ENCODE measurements at regions not wholly inside any gene's neighbourhood (a gene's known extent, or its start where the extent isn't known, plus 50 kb on each side); places are given as distances from the start of the nearest gene placed in this dataset.
A peak's percentile ranks its signal among the peaks of the same experiment; 100 is the strongest.

DNA sequence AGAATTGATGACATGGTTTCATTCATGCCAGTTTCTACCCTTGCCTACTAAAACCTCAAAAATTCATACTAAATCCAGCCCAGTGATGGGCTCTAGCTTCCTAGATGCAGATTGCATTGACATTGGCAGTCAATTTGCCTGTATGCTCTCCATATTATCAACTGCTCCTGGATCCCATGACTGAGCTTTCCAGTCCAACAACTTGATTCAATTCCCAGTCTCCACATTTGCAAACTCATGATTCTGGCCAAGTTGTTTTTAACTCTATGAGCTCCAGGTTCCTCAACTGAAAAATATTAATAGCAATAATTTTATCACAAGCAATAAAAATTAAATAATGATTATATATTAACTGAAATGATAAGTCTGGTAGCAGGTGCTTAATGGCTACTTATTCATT is 51.0 kb upstream of the DSC1 start:
- no peak for DNase-seq

DNA sequence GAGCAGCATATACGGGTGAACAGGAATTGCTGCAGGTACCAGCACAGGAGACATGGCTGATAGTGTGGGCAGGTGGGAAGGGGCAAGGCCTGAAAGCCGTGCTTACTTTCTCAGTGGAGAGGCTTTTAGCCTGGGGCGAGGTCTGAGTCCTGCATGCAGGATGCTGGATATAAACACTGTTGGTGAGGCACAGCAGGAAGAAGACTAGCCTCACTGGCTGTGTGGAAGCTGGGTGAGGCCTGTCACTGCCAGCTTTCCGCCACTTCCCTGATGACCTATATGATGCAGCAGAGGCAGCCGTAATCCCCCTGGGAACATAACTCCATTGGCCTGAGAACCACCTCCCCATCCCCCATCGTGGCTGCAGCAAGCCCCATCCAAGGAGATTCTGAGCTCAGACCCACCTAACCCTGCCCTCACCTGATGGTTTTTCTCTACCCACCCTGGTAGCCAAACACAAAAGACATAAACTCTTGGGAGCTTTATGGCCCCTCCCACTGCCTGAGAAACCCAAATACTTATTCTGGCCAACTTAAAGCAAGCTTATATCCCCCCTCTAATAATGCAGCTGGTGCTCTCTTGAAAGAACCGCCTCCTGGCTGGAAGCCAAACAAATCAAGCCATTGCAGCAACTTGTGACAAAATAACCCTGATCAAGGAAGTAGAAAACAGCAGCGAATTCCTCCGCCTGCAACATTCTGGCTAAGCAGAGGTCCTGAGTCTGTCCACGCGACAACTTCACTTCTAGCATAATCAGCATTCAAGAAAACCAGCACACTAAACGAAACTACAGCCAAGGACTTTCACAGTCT is 54.6 kb upstream of the DSC1 start:
- DNase-seq, result peak; percentile 55

DNA sequence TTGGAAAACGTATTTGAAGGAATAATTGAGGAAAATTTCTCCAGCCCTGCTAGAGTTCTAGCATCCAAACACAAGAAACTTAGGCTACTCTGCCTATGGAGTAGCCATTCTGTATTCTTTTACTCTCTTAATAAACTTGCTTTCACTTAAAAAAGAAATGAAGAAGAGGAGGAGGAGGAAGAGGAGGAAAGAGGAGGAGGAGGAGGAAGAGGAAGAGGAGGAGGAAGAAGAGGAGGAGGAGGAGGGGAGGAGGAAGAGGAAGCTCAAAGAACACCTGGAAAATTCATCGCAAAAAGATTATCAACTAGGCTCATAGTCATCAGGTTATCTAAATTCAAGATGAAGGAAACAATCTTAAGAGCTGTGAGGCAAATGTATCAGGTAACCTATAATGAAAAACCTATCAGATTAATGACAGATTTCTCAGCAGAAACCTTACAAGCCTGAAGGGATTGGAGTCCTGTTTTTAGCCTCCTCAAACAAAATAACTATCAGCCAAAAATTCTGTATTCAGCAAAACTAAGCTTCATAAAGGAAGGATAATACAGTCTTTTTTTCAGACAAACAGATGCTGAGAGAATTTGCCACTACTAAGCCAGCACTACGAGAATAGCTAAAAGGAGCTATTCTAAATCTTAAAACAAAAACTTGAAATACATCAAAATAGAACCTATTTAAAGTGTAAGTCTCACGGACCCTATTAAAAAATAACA is 56.2 kb upstream of the DSC1 start:
- DNase-seq, result no peak

DNA sequence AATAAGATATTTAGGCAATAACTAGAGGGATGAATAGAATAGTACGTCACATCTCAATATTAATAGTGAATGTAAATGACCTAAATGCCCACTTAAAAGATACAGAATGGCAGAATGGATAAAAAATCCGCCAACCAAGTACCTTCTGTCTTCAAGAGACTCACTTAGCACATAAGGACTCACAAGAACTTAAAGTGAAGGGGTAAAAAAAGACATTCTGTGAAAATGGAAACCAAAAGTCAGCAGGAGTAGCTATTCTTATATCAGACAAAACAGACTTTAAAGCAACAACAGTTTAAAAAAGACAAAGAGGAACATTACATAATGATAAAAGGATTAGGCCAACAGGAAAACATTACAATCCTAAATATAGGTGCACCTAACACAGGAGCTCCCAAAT is 56.7 kb upstream of the DSC1 start:
- DNase-seq, result no peak

DNA sequence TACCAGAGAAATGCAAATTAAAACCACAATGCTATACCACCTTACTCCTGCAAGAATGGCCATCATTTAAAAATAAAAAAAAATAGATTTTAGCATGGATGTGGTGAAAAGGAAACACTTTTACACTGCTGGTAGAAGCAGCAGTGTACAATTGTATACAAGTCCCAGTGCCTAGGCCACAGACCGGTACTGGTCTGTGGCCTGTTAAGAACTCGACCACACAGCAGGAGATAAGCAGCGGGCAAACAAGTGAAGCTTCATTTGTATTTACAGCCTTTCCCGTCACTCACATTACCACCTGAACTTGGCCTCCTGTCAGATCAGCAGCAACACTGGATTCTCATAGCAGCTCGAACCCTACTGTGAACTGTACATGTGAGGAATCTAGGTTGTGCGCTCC is 60.7 kb upstream of the DSC1 start:
- no peak for DNase-seq

DNA sequence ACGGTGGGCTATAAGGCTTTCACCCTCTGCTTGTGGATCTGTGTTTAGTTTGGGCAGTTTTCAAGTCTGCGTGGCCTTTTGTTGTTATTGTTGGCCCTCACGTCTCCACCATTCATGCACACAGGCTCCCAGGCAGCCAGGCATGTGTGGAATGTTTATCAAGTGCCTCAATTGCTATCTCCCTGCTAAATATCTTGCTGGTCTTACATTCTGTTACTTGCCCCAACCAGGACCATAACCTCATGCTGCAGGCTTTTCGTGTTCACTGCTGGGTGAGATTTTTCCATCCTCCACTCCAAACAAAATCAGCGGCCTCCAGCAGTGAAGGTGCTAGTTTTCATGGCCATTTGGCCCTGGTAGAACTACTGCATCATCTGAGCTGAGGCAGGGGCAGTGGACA is 63.0 kb upstream of the DSC1 start:
- DNase-seq, result no peak

DNA sequence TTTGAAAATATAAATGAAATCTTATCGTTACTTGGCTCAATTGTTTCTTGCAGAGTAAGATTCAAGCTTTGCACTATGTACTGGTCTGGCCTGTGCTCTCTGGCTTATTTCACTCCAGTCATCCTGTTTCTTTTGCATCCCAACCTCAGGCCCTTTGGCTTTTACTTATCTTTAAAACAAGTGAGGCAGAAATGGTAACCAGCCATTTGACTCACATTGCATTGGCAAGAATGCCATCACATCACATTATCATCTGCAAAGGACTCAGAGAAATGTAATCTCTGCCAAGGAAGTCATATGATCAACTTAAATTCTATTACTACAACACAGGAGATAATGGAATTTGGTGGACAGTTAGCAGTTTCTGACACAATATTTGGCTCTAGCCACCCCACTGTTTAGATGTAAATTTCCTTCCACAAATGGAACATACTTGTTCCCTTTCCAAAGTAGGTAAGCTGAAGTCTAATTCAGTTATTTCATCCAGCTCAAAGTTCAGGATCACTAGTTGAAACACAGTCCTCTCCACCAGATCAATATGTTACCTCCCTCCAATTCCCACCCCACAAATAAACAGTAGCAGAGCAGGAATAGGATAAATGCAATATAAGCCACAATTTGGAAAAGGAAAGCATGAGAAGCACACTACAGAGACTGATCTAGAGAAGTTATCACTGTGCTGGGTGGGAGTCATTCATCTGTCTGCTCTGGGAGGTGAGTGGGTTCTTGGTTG is 65.0 kb upstream of the DSC1 start:
- DNase-seq, result no peak

DNA sequence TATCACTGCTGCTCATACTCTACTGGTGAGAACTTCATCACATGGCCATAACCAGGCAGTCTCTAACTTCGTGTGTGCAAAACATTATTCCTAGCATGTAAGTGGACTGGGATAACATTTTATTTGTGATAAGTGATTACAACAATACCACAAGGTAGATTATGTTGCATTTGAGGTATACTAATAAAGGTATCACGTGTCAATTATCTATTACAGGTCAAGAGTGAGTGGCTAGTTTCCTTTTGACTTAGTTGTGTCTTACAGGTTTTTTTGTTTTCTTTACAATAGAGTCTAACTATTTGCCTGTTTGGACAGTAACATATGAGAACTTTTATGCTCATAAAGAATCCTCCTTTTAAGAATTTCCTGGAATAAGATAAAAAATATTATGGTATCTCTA is 67.2 kb upstream of the DSC1 start:
- no peak for DNase-seq

DNA sequence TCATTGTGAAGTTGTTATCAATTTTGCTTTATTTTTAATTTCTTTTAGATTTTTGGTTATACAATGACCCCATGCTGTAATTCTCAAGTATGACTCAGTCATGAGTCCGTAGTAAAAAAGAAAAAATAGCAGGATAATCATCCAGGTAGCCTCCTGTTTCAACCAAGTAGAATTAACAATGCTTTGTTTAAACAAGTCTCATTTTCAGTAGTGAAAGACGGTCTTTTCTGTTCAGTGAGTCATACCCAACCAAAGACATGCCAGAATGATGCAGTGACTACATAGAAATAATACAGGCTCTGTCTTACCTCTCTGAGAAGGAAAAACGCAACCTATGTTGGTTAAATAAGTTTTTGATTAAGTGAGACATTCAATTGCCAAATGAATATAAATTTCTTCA is 67.8 kb upstream of the DSC1 start:
- no peak for DNase-seq

DNA sequence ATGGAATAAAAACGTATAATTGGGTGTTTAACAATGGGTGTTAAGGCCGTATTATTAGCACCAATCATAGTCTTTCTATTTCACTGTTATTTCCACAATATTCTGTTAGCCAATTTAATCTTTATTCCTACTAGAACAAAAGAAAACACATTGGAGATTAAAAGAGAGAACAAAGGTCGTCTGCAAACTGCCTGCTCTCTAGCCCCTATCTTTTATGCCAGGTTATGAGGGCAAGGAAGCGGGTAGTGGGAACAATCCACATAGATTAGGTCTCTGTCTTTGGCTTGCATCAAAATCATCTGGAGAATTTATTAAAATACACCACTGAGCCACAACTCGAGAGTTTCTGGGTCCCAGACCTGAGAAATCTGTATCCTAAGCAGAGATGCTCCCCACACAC is 69.4 kb upstream of the DSC1 start:
- no peak for DNase-seq

DNA sequence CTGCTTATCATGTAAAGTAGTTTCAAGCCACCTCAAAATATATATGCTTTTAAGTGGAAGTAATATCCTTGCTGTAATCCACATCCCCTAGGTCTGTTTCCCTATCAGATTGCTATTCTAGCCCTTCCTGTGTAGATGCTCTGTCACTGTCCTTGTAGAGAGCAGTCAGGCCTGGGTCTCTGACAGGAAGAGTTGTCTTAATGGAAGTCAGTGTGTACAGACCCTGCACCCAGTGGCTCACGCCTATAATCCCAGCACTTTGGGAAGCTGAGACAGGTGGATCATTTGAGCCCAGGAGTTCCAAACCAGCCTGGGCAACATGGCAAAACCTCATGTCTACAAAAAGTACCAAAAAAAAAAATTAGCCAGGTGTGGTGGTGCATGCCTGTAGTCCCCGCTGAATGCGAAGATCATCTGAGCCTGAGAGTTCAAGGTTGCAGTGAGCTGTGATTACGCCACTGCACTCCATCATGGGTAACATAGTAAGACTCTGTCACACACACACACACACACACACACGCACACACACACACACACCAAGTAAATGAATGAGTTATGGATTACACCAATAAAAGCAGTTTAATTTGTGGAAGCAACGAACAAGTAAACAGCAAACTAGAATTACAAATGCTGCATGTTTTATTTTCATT is 70.2 kb upstream of the DSC1 start:
- DNase-seq, result no peak

DNA sequence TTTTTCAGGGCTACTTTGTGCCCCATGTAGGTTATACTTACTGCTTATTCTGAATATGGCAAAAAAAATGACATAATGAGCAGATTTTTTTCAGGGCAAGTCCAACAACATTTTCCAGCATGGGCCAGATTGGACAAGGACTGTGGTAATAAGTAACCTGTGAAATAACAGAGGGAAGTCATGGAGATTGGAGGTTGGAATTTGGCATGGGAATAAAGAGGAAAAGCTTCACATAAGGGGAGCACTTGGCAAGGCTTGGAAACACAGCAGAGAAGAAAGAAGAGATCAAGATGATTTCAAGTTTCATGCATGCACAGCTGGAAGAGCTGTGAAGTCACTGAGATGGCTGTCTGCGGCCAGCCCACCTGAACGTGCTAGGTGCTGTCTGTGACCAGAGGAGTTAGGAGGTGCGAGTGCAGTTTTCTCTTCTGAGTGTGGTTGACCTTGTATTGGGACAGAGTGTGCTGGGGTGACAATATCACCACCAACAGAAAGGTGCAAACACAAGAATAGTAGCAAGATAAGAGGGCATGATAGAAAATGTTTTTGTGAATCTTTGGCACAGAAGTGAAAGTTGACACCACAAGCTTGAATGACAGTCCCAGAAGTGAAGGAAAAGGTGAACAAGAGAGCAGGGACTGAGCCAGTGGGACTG is 71.1 kb upstream of the DSC1 start:
- DNase-seq, result no peak

DNA sequence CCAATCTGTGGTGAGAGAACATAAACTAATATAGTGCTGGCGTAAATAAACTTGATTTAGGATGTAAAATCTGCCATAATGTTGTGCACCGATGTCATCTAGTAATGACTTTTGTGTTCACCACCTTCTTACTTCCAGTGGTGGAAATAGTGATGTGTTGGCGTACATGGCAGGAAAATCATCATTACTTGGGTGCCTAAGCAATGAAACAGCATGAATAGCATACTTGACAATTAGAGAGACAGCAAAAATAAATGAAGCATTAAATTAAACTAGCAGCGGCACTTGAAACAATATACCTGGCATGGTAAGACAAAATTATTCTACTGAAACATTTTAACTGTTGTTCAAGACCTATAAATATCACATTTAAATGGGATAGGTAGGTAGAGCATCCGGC is 73.2 kb upstream of the DSC1 start:
- DNase-seq, result no peak

DNA sequence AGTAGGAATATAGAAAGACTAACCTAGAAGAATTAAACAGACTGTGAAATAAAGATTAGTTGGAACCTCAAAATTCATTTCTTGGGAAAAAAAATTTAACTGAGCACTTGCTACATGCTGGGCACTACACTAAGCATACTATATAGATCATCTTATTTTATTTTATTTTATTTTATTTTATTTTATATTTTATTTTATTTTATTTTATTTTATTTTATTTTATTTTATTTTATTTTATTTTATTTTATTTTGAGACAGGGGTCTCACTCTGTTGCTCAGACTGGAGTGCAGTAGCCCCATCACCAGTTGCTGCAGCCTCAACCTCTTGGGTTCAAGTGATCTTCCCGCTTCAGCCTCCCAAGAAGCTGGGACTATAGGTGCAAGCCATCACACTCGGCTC is 74.5 kb upstream of the DSC1 start:
- no peak for DNase-seq

DNA sequence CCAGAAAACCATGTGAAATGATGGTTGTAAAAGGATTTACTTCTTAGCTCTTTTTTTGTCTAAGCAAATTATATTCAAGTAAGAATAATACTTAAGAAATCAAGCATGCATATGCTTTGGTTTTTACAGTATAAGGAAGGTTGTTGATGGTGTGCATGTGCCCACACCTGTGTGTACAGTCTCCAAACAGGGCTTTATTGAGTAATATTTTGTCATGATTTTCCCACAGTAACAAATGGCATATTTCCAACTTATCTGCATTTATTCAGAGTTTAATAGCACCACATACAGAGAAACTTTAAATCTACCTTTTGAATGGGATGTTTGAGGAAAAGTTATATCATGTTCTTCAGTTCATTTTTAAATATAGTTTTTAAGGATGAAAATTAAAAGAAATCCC is 76.5 kb upstream of the DSG1 start:
- no peak for DNase-seq

DNA sequence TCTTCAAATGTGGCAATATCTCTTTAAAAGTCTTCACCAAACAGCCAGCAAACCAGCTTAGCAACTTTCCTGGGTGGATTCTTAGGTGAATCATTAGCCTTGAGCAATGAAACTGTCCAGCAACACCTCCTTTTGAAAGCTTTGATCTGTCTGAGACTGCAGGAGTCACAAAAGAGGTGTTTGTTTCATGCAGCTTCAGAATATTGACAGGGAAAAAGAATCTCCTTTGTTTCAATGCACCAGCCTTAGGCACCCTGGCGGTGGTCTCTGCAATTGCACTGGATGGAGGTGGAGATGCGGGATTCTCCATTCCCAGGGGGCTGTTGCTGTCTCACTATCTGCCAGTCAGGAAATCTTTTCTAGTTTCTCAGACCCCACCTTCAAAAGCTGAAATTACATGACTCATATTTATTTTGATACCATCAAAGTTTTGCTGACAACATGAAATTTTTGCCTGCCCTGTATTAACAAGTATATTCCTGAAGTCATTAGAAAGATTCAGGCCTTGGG is 76.0 kb upstream of the DSG1 start:
- DNase-seq, result peak; percentile 67

DNA sequence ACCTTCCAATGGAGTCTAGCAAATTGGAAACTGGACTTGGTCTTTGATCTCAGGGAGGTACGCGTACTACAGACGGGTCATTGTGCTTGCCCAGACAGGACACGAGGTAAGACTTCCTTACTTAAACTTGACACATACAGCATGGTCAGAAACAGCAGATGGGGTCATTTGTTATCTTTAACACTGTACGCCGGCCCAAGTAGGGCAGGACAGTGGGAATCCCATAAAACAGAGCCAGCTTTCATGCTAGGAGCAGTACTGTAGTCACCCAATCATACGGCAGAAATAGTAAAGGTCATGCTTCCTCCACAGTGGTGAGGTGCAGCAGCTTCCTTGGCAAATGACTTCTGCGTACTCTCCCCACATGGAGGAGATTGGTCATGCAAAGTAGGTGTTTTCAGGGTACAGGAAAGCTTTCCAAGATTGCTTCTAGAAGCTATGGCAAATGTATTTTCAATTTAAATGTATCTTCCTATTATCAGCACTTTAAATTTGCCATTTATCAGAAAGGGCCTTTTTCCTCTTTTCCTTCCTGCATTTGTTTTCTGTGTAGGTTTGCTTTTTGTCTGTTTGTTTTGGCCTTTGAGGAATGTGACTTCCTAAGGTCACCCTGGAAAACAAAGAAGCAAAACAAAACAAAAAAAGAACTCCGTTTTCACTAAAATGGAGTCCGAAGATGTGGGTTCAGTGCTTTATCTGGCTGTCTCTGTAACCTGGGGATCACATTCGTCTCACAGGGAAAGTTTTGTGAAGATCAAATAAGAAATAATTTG is 74.0 kb upstream of the DSG1 start:
- DNase-seq, result no peak

DNA sequence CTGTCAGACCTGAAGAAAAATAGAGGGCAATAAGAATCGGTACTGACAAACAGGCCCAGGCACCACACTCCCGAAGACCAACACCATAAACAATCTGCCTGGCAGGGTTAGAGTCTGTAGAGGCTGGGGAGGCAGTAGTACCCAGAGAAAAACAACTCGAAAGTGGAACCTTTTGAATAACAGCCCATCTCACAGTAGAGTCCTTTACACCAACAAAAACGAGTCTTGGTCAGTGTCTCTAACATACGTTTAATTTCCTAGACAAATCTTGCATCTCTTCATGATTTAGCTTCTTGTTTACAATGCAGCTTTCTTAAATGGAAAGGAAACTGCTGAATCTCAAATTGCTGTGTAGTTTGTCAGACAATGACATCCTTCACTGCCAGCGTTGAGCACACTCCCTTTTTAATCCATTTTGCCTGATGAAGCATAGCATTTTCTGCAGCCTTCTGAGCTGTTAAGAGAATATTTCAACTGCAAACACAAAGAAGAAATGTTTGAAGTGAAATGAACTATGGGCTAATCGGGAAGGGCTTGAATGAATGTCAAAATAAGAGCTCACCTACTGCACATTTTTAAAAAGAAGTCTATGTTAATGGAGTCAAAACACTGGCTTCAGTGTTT is 73.1 kb upstream of the DSG1 start:
- DNase-seq, result peak; percentile 57

DNA sequence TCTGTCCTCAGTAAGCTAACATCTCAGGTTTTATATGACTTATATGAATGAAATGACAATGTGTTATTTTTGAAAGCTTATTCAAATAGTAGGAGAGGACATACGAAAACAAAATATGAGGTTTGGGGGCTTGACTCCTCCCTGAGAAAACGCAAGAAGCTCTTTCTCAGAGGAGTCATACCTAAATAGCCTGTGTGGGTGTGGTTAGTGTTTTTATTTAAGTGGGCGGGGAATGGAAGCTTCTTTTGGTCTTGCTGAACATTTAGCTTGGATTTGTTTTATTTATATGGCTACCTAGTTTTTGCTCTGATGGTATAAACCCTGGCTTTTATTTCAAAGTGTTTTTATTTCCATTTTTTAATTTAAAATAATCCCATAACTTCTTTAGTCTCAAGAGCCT is 72.1 kb upstream of the DSG1 start:
- no peak for DNase-seq

DNA sequence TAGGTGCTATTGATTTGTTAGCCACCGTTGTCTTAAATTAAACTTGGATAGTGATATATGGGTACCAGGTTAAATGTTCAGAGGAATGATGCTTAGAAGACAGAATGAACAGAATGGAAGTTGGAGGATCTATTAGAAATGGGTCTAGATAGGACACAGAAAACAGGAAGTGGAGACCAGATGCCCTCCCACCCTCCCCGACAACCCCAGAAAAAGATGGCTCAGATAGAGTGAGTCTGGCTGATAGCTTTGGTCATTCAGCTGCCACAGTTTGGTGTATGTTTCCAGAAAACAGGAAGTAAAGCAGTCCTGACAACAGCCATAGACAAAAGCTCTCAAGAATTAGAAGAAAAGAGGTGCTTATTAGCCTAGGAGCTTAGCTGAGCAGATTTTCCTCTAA is 71.5 kb upstream of the DSG1 start:
- no peak for DNase-seq
